ENCODE measurements at regions not wholly inside any gene's neighbourhood (a gene's known extent, or its start where the extent isn't known, plus 50 kb on each side); places are given as distances from the start of the nearest gene placed in this dataset.
A peak's percentile ranks its signal among the peaks of the same experiment; 100 is the strongest.

- Mint-ChIP-seq H3K27me3 (ENCODE audit: low read depth) (peaks cover 8% of the 10 kb centered on the region), H3K36me3 (ENCODE audit: low read depth) (no peaks in the 10 kb centered on the region), H3K9me3 (no peaks in the 10 kb centered on the region), H3K4me3 (no peak overlapping the region), H3K4me1 (peaks cover 17% of the 10 kb centered on the region), H3K27ac (peak overlapping the region in 1 of 3 experiments; percentile 39)
- TF ChIP-seq, protein P1, sequence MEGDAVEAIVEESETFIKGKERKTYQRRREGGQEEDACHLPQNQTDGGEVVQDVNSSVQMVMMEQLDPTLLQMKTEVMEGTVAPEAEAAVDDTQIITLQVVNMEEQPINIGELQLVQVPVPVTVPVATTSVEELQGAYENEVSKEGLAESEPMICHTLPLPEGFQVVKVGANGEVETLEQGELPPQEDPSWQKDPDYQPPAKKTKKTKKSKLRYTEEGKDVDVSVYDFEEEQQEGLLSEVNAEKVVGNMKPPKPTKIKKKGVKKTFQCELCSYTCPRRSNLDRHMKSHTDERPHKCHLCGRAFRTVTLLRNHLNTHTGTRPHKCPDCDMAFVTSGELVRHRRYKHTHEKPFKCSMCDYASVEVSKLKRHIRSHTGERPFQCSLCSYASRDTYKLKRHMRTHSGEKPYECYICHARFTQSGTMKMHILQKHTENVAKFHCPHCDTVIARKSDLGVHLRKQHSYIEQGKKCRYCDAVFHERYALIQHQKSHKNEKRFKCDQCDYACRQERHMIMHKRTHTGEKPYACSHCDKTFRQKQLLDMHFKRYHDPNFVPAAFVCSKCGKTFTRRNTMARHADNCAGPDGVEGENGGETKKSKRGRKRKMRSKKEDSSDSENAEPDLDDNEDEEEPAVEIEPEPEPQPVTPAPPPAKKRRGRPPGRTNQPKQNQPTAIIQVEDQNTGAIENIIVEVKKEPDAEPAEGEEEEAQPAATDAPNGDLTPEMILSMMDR (IDR thresholded peaks at IDR 0.05; ENCODE audit: unreplicated experiment in 3 of 3), result no peak
Measured at GRCh38 chr12:114847441-114848035, 163.6 kb upstream of the TBX3 start.

GRCh38 chr12:114846771-114847170 is 162.8 kb upstream of the TBX3 start:
- Mint-ChIP-seq H3K27ac (peak overlapping the region in 1 of 3 experiments; percentile 39), H3K4me1 (peaks cover 17% of the 10 kb centered on the region), H3K36me3 (ENCODE audit: low read depth) (no peaks in the 10 kb centered on the region), H3K27me3 (ENCODE audit: low read depth) (peaks cover 8% of the 10 kb centered on the region), H3K9me3 (no peaks in the 10 kb centered on the region), H3K4me3 (no peak overlapping the region)
- TF ChIP-seq, protein P1 (IDR thresholded peaks at IDR 0.05; ENCODE audit: unreplicated experiment in 3 of 3), result no peak

- H3K4me3 Mint-ChIP-seq, result no peak overlapping the region
- H3K27ac Mint-ChIP-seq, result no peak overlapping the region
- peaks cover 1% of the 10 kb centered on the region for H3K4me1 Mint-ChIP-seq
- peaks cover 3% of the 10 kb centered on the region for H3K9me3 Mint-ChIP-seq
- TF ChIP-seq, protein P1 (IDR thresholded peaks at IDR 0.05; ENCODE audit: unreplicated experiment in 3 of 3), result no peak
- no peaks in the 10 kb centered on the region for H3K36me3 Mint-ChIP-seq (ENCODE audit: low read depth)
- H3K27me3 Mint-ChIP-seq (ENCODE audit: low read depth), result peaks cover 3% of the 10 kb centered on the region
Measured at GRCh38 chr12:114841557-114842251, 157.7 kb upstream of the TBX3 start.

DNA sequence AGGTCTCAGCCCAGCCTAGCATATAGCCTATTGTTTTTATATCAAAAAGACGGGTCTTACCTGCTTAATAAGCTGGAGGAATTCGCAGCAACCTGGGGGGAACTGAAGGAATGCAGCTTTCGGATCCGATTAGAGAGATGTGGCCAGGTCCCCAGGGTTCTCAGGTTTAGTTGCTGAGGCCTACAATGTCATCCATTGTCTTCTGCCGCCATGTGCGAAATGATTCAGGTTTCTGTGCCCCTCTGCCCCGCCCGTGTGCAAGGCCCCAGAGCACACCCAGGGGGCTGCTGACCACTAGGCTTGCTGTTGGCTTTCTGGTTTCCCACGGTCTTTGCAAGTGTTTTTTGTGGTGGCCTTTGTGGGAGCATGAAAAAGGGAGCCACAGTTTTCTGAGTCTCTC is 154.5 kb upstream of the TBX3 start:
- no peaks in the 10 kb centered on the region for H3K36me3 Mint-ChIP-seq (ENCODE audit: low read depth)
- H3K27me3 Mint-ChIP-seq (ENCODE audit: low read depth), result no peaks in the 10 kb centered on the region
- no peak overlapping the region for H3K4me3 Mint-ChIP-seq

DNA sequence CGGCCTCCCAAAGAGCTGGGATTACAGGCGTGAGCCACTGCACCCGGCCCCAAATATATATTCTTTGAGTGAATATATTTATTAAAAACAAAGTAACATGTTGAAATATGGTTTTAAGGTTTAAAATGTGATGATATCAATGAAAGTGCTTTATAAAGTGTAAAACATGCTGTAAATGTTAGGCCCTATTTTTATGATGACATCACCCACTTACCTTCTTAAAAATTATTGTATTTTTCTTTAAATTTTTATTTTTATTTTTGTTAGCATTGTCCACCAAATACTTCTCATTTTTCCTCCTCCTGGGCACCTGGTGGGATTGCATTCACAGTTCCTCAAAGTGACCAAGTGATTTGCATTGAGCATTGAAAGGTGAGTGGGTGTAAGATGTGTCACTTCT is 152.6 kb upstream of the TBX3 start:
- H3K27ac Mint-ChIP-seq, result no peak overlapping the region
- no peak overlapping the region for H3K4me3 Mint-ChIP-seq
- no peaks in the 10 kb centered on the region for H3K4me1 Mint-ChIP-seq
- no peaks in the 10 kb centered on the region for H3K36me3 Mint-ChIP-seq (ENCODE audit: low read depth)
- TF ChIP-seq, protein P1 (IDR thresholded peaks at IDR 0.05; ENCODE audit: unreplicated experiment in 3 of 3), result no peak
- H3K9me3 Mint-ChIP-seq, result peaks cover 6% of the 10 kb centered on the region
- no peaks in the 10 kb centered on the region for H3K27me3 Mint-ChIP-seq (ENCODE audit: low read depth)

More for the DNA sequence above, 154.5 kb upstream of the TBX3 start:
- Mint-ChIP-seq H3K9me3 (peaks cover 6% of the 10 kb centered on the region), H3K27ac (no peak overlapping the region), H3K4me1 (no peaks in the 10 kb centered on the region)
- TF ChIP-seq, protein P1 (IDR thresholded peaks at IDR 0.05; ENCODE audit: unreplicated experiment in 3 of 3), result no peak

GRCh38 chr12:114835031-114835430 is 151.1 kb upstream of the TBX3 start:
- H3K9me3 Mint-ChIP-seq, result peaks cover 6% of the 10 kb centered on the region
- TF ChIP-seq, protein P1 (IDR thresholded peaks at IDR 0.05; ENCODE audit: unreplicated experiment in 3 of 3), result no peak
- no peak overlapping the region for H3K4me3 Mint-ChIP-seq
- no peak overlapping the region for H3K27ac Mint-ChIP-seq
- H3K36me3 Mint-ChIP-seq (ENCODE audit: low read depth), result no peaks in the 10 kb centered on the region
- no peaks in the 10 kb centered on the region for H3K27me3 Mint-ChIP-seq (ENCODE audit: low read depth)
- H3K4me1 Mint-ChIP-seq, result no peaks in the 10 kb centered on the region
